NCI-H2171 (cell line): ENCODE measurements at regions not wholly inside any gene's neighbourhood (a gene's known extent, or its start where the extent isn't known, plus 50 kb on each side); places are given as distances from the start of the nearest gene placed in this dataset.
"Not testable (repeated sequence)": the region's sequence is repeated elsewhere in the genome, so short reads cannot be mapped to it uniquely, and the experiment has no call there.

Experiments used
- DNase-seq: peaks from one replicate; lab custom pipeline; 2025; lab: John Stamatoyannopoulos, UW

DNA sequence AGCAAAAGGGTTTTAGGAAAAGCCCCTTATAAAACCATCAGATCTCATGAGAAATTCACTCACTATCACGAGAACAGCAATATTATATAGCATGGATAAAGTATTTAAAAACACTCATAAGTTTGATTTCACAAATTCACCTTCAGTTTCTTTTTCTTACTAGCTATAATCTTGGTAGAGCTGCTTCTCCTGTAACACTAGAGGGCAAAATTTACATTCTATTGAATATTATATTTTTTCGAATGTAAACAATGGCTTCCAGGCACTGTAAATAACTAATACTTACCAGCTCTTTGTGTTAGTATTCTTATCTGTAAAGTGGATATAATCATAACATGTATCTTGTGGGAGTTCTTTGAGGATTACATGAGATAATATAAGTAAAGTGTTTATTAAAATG is 259.6 kb downstream of the CCER1 start:
- DNase-seq = no peak

DNA sequence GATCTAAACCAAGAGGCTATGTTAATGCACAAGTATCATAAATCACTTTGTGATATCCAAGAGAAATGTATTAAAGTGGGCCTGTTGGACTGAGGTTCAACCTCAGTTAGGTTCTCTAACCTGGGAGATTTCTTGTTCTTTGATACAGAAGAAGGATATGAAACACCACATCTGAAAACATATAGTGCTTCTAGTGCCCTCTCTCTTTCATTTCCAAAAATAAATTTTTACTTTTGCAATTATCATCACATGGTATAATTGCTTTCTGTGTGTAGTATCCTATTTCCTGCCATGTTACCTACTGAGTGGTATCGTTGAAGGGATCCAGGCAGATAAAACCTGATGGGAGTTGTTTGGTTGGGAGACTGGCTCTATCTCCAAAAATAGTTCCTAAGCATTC is 264.9 kb downstream of the CCER1 start:
- DNase-seq = no peak

DNA sequence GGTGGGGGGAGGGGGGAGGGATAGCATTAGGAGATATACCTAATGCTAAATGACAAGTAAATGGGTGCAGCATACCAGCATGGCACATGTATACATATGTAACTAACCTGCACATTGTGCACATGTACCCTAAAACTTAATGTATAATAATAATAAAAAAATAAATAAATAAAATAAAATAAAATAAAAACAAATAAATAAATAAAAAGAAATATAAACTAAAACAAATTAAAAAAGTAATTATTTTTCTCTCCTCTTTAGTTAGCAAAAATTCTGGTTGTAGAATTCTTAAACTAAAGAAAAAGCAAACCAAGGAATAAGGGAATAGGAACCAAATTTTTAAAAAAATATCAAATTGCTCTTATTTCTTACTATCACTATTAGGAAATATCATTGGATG is 267.3 kb downstream of the CCER1 start:
- DNase-seq = not testable (repeated sequence)

DNA sequence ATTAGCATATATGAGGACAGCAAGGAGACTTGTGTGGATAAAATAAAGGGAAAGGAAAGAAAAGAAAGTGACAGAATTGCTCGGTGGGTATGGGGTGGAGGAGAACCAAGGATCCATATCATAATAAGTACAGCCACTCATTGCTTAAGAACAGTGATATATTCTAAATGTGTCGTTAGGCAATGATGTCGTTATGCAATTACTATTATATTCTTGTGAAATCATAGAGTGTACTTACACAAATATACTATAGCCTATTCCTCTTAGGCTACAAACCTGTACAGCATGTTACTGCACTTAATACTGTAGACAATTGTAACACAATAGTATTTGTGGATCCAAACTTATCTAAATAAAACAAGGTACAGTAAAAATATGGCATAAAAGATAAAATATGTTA is 271.1 kb downstream of the CCER1 start:
- no peak for DNase-seq

DNA sequence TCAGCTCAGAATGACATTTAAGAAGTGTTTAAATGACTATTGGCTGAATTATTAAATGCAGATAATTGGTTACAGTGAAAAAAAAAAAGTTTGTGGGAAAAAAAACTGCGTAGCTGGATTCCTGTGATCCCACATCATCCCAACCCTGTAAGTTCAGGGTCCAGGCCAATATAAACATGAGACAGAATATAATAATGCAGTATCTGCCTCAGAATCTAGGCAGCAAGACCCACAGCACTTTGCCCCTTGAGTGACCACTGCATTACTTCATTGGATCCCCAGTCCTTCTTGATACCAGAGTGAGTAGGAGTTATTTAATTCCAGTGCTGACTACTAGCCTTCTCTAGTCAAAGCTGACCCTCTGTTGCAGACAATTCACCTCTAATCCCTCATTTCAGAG is 272.6 kb downstream of the CCER1 start:
- DNase-seq = no peak

DNA sequence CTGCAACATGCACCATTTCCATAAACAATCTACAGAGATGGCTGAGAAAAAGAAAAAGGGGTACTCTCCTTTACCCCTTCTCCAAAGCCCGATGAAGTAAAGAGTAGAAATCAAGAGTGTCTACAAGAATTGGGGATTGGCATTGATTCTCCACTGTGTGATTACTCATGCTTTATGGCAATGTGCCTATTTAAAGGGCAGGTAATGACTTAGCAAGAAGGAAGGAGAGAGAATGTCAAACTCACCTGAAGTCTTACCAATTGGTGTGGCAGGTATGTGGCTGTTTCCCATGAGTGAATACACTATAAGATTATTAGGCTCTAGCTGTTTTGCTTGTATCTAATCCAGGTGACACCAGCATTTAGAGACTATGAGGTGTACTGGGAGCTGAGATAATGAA is 275.3 kb downstream of the CCER1 start:
- DNase-seq = no peak

DNA sequence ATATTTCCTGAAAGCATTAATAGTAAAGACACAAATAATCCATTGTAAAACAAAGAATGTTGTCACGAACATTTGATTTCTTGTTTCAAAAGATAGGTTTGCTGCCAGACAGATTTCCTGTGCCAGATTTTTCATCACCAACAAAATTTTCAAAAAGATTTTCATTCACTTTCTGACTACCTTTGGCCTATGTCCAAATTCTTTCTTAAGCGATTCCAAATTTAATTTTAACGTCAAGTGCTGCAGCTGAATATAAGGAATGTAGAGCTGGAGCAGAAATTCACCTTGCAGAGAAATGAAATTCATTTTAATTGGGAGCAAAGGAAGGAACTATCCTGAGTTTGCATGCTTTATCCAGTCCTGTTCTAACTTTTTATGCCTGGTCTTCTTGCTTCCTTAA is 277.4 kb downstream of the CCER1 start:
- DNase-seq = no peak

DNA sequence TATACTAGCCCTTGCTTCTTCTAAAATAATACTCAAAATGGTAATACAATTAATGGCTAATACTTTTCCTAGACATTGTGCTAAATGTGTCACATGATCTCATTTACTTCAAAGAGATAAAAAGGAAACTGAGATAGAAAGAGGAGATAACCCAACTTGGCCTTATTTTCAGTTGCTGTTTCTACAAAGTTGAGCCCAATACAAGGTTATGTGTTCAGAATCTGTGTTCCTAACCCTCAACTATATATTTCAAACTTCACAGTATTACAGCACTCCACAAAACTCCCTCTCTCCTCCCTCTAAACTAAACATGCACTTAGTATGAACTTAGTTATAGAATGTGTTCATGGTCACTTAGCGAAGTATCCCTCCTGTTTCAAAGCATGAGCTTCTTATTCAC is 277.9 kb downstream of the CCER1 start:
- DNase-seq = no peak

DNA sequence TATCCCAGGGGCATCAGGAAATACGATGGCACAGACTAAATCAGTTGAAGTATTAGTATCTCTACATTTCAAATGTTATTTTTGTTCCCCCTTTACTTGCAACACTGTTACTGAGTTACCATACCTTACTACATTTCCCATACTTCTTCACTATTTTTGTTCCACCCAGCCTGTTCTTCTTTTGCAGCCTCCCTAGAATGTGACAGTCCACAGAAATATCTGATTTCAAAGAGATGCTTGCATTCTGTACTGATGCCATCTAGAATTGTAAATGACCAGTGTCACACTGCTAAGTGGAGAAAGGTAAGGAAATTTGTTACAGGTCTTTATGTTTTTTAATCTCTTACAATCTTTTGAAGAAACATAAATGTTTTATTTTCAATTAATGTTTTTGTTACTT is 279.9 kb downstream of the CCER1 start:
- no peak for DNase-seq

DNA sequence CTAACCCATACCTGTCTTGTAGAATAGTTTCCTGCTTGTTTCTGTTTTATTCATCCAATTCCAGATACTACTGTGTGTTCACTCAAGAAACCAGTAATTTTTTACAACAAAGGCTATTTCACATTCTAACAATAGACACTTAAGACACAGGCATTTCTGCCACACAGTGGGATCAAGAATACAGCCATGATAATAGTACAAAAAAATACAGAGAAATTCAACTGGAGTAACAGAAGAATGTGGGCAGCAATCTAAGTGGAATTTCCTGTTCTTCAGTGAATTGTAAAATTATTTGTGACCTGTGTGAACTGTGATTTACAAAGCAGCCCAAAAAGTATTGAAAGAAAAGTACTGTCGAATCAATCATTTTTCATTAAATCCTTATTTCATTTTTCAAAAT is 282.9 kb downstream of the CCER1 start:
- no peak for DNase-seq

DNA sequence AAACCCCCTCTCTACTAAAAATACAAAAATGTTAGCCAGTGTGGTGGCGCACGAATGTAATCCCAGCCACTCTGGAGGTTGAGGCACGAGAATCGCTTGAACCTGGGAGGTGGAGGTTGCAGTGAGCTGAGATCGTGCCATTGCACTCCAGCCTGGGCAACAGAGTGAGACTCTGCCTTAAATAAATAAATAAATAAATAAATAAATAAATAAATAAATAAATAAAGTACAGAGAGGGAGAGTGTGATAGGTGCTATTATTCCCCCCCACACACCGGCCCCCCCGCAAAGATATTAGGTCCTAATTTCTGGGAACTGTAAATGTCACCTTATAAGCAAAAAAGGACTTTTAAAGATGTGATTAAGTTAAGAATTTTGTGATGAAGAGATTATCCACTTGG is 291.0 kb downstream of the CCER1 start:
- not testable (repeated sequence) for DNase-seq

DNA sequence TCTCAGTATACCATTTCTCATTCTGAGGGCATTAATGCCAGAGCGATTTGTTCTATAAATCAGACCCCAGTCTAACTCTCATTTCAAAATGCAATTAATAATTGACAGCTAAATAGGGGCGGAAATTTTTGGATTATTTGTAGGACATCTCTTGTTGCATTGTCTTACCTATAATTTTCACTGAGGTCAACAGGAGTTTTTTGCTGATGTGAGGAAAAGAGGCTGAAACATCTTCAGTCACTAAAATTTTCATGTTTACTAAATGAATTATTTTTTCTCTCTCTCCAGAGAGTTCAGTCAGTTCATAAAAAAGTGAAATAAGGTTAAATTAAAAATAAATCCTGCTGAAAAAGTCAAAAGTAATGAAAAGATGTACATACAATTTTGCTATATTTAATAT is 295.9 kb downstream of the CCER1 start:
- no peak for DNase-seq

DNA sequence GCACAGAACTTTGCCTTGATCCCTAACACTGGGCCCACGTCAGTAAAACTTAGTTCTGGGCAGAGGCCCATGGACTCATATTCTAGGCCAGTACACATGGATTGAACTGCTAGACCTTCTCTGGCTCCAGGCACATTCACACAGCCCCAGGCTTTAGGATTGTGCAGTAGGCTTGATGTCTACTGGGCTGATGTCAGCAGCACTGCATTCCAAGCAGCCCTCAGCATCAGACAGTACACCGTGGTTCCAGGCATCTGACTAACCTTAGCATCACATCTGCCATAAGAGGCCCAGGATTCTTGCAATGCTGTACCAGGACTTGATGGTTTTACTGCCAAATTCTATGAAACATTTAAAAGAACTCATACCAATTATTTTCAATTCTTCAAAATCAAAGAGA is 301.9 kb downstream of the CCER1 start:
- DNase-seq = no peak

DNA sequence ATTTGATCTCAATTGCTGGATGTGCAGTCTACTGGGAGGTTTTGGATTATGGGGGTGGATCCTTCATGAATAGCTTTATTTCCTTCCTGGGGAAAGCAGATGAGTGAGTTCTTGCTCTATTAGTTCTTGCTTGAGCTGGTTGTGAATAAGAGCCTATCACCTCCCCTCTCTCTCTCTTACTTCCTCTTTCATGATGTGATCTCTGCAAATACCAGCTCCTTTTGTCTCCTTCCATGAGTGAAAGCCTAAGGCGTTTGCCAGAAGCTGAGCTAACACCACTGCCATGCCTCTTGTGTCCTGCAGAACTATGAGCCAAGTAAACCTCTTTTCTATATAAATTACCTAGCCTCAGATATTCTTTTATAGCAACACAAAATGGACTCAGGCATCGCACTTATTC is 302.7 kb downstream of the CCER1 start:
- no peak for DNase-seq

DNA sequence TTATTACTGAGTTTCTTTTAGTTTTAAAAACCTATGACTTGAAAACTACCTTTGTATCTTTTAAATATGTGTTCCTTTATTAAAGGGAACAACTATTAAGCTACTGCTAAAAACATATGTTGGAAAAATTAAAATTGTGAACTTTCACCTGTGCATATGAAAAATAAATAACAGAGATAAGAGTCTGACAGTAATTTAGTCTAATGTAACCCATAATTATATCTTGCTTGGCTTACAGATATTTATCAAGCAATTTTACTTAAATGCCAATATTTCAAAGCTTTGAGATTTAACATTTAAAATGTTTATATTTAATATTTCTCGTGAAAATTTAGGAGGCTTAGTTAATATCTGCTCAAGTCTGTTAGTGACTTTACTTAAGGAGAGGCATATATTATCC is 309.8 kb downstream of the CCER1 start:
- DNase-seq = no peak

DNA sequence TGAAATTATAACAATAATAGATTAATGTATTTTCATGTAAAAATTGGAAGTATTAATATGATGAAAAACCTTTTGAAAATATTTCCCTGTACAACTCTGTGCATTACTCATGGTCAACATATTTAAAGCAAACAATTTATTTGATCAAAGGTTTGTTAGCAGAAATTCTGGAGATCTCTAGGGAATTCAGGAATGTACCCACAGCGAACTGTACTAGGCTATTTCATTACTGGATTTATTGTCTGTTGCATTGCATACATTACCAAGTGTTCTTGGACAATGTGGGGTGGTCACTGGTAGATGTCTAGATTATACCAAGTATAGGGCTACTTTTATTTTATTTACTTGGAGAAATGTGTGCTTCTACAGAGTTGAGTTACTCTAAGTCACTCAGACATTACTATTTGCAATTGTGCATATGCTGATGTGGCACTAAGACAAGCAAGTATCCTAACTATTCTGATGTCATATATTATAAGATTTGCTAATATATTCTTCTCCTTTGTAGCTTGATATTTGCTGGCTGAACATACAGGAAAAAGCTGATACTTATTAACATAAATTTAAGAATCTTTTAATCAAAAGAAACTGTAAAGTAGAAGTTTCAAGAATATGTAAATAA is 323.3 kb downstream of the CCER1 start:
- no peak for DNase-seq

DNA sequence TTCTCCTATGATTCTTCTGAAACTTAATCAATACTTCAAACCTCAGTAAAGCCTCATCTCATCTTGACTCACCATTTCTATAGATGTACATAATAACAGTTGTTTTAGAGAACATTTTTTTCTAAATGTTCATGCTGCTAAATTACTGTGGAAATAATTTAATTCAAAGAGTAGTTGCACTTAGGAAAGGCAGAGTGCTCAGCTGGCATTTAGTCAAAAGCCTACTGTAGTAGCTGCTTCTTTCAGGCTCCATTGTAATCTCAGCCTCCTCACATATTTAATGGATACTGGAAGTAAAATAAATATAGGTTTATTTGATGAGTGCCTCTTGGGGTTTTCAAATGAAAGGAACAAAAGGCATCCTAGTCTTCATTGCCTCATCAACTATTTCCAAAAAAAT is 325.0 kb downstream of the CCER1 start:
- no peak for DNase-seq

DNA sequence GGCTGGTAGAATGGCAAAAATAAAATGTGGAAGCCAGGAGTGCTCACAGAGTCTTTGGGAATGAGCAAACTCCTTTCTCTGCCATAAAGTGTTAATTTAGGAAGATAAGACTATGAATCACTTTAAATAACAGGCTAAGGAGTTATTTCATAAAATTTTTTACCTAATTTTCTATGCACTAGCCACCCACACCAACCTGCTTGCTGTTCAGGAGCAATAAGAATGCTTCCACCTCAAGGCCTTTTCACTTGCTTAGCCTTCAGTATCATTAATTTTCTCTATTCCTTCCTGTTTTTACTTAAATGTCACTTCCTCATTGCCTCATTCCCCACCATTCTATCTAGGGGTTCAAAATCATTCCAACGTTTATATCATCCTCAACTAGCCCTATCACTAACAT is 326.8 kb downstream of the CCER1 start:
- no peak for DNase-seq

DNA sequence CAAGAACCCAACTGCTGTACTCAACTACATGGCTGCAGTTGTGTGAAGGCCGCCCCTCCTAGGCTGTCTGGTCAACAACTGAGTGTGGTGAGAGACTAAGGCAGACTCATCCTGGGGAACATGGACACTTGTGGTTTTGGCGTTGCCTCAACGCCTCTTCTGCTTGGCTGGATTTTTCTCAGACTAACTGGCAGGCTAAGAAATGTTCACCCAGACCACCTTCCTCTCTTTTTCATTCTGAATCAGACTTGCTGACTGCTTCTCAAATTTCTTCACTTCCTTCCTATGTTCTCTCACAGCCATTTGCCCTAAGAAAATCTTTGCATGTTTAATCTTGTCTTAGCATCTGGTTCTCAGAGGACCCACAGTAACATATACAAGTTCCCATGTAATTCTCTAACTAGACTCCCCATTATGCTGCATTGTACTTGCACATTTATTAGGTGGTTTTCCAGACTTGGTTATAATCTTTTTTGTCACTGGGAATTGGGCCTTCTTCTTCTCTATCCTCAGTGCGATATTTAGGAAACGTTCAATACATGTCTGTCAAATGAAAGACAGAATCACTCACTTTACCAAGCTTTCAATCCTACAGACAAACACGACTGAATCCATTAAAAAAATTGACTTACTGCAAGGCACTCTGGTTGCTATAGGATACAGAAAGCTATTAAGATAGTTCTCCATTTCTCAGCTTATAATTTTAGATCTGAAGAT is 327.6 kb downstream of the CCER1 start:
- DNase-seq = no peak

DNA sequence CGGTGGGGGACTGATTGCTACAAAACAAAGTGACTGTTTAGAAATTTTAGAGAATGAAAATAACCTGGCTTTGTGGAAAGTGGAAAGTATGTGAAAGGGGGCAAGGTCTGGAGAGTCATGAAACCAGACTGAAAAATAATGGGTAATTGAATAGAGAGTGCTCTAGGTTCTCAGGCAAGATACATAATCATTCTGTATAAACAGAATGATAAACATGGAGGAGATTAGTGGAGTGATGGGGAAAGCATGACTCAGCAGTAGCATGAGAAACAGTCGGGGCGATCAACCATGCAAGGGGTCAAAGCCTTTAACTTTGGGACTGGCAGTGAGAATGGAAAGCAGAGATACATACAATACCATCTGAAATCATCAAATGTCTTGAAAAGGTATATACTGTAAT is 332.5 kb downstream of the CCER1 start:
- DNase-seq = no peak

DNA sequence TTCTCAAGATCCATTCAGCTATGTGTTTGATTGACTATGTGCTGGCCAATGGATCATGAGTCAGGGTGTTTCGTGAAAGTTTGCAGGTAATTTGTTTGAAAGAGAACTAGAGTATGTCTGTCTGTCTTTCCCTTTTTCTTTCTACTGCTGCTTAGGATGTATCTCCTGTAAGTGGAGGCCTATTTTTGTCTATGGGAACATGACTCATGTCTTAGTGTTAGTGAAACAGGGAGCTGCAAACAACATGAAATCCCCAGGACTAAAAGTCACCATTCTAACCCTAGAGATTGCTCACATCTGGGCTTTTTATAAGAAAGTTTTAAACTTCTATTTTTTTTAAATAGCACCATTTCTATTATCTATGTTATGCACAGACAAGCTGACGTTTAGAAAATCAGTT is 333.0 kb downstream of the CCER1 start:
- DNase-seq = no peak

DNA sequence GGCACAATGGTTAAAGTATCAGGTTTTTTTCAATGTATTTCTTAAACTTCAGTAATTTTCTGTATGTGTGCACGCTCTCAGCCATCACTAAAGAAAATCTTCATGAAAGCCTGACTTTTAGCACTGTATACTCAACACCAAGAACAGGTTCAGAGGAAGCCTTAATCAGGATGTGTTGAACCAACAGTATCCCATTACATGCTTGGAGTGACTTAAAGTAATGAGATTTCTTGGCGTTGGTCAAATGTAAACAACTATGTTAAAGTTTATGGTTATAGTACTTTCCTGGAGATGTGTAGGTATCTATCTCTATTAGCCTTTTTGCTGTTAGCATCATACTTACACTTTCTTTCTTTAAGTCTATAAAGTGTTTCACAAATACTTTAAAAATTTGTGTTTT is 335.0 kb downstream of the CCER1 start:
- no peak for DNase-seq

DNA sequence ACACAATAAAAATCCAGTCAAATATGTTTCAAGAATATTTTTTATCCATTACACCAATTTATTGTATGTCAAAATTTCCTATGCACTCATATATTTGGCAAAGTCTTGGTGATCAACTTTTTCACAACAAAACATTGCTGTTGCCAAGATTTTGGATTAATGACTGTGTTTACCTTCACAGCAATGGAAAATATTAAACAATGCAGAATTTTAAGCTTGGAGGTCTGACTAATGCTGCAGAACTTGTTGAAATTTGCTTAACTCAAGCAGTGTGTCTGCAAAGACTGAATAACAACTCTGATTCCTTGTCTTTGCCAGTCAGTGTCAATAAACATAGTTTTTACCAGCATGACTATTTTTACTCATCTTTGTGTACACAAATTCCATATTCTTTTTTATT is 336.4 kb downstream of the CCER1 start:
- DNase-seq = no peak

DNA sequence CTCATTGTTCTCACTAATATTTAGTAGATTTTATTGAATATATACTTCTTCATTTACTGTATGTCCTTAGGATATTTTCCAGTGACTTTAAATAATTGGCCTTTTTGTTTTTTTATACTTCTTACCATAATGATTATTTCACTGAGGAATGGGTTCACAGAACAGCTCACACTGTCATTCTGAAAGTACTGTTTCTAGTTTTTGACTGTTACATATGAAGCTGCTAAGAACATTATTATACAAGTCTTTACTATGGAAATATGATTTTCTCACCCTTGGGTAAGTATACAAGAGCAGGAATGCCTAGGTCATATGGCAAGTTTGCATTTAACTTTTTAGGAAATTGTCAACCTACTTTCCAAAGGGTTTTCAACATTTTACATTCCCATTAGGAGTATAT is 343.1 kb downstream of the CCER1 start:
- no peak for DNase-seq
